ENCODE measurements at regions not wholly inside any gene's neighbourhood (a gene's known extent, or its start where the extent isn't known, plus 50 kb on each side); places are given as distances from the start of the nearest gene placed in this dataset.

DNA sequence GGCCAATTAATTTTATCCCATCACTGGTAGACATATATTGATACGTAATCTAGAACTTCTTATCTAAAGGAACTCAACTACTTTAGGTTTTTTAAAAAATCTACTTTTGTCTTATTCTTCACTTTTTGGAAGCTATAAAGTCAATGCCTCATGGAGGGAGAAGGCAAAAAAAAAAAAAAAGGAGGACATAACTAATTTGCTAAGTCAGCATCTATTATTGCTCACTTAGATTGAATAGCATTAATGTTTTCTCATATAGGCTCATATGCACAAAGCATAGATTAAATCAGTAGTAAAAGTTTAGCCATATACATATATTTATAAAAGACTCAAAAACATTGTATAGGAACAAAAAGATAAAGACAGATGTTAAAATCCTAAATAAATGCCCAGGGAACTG, 179.3 kb upstream of the DGKB start:
- TF ChIP-seq, protein P1, sequence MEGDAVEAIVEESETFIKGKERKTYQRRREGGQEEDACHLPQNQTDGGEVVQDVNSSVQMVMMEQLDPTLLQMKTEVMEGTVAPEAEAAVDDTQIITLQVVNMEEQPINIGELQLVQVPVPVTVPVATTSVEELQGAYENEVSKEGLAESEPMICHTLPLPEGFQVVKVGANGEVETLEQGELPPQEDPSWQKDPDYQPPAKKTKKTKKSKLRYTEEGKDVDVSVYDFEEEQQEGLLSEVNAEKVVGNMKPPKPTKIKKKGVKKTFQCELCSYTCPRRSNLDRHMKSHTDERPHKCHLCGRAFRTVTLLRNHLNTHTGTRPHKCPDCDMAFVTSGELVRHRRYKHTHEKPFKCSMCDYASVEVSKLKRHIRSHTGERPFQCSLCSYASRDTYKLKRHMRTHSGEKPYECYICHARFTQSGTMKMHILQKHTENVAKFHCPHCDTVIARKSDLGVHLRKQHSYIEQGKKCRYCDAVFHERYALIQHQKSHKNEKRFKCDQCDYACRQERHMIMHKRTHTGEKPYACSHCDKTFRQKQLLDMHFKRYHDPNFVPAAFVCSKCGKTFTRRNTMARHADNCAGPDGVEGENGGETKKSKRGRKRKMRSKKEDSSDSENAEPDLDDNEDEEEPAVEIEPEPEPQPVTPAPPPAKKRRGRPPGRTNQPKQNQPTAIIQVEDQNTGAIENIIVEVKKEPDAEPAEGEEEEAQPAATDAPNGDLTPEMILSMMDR (IDR thresholded peaks at IDR 0.05) = no peak
- no peak for TF ChIP-seq POLR2A (IDR thresholded peaks at IDR 0.05)
